HuH-7.5 (cell line): ENCODE measurements at regions not wholly inside any gene's neighbourhood (a gene's known extent, or its start where the extent isn't known, plus 50 kb on each side); places are given as distances from the start of the nearest gene placed in this dataset.

Experiments used
- DNase-seq: peaks from one replicate; pipeline ENCODE4 v3.0.0; 2011; ENCODE audit warnings: low spot score

GRCh38 chr16:64035337-64035736 lies 1086.5 kb downstream of the CDH11 start:
- no peak for DNase-seq

- DNase-seq = no peak
These were observed 1102.5 kb downstream of the CDH11 start for GRCh38 chr16:64019339-64019738.

DNA sequence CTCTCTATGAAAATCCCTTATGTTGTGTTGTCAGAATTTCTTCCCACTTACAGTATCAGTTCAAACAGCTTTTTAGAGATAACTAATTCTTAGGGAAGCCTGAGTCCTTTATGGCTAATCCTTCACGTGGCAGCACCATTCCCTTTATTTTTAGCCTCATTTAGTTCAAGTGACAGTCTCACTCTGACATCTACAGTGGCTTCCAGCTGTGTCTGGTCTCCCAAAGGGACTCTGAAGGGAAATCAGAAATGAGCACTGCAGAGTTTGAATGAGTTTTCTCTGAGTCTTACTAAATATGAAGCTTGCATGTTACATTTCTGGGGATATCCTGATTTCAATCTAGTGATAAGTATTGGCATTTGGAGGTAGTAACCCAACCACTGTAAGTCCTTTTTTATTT lies 1104.1 kb downstream of the CDH11 start:
- DNase-seq = no peak

GRCh38 chr16:64013856-64014255 lies 1108.0 kb downstream of the CDH11 start:
- no peak for DNase-seq

GRCh38 chr16:64012166-64012565 lies 1109.7 kb downstream of the CDH11 start:
- DNase-seq = no peak

DNA sequence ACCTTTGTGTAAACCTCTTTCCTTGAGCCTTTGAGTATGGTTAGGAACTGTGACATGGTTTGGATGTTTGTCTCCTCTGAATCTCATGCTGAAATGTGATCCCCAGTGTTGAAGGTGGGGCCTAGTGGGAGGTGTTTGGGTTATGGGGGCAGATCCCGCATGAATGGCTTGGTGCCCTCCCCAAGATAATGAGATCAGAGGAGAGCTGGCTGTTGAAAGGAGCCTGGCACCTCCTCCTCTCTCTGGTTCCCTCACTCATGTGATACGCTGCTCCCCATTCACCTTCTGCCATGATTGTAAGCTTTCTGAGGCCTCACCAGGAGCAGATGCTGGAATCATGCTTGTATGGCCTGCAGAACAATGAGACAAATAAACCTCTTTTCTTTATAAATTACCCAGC lies 1110.2 kb downstream of the CDH11 start:
- DNase-seq = no peak

- DNase-seq = no peak
These were observed 1113.7 kb downstream of the CDH11 start for GRCh38 chr16:64008131-64008530.

DNA sequence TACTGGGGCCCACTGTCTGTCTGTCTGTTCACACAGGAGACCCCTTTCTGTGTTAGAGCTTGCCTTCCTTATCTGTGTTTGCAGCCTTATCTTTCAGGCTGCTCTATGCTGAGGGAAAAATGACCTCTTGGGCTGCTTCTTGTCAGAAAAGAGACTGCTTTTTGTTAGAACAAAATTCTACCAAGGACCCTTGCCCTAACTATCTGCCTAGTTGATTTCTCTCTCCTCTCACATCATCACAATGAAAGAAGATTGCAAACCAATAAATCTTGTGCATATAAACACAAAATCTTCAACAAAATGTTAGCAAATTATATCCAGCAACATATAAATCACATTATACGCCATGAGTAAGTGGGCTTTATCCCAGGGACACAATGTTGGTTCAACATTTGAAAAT lies 1117.7 kb downstream of the CDH11 start:
- DNase-seq = no peak

- no peak for DNase-seq
These were observed 1126.8 kb downstream of the CDH11 start for GRCh38 chr16:63995025-63995424.

GRCh38 chr16:63983401-63983800 lies 1138.5 kb downstream of the CDH11 start:
- DNase-seq = no peak

GRCh38 chr16:63982741-63983140 lies 1139.1 kb downstream of the CDH11 start:
- DNase-seq = no peak

GRCh38 chr16:63982110-63982509 lies 1139.8 kb downstream of the CDH11 start:
- DNase-seq = no peak

- no peak for DNase-seq
These were observed 1140.2 kb downstream of the CDH11 start for GRCh38 chr16:63981639-63982038.

- no peak for DNase-seq
These were observed 1141.1 kb downstream of the CDH11 start for GRCh38 chr16:63980763-63981162.

- no peak for DNase-seq
These were observed 1143.6 kb downstream of the CDH11 start for GRCh38 chr16:63978240-63978639.

- DNase-seq = no peak
These were observed 1145.5 kb downstream of the CDH11 start for GRCh38 chr16:63976345-63976744.

DNA sequence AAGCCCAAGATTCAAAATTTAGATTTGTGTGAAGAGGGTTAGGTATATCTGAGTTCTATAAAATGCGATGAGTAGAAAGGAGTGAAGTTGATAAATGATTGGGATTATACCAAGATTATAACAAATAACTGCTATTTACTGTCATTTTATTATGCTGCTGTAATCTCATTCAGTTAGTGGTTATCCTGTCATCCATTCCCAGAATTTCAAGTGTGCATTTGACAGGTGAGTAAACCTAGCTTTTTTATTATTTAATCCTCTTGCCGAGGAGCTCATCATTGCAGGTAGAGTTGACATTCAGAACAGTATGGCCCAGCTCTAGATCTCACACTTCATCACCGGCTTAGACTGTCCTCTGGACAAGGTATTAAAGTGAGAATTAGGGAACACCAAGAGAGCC lies 1146.2 kb downstream of the CDH11 start:
- DNase-seq = no peak

DNA sequence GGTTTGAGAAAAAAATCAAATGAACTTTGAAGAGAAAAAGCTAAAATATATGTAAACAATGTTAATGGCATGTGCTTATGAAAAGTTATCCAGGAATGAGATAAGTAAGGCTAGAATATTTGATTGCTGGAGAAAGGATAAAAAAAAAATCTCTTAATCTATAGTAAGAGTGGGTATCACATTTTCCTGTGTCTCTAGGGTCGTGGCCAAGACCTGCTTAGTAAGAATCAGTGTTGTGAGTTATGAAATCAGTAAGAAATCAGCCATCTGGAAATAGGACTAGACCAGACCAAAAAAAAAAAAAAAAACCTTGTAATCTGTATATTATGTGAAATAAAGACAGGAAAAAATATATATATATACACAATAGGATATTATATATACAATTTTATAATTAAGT lies 1153.9 kb downstream of the CDH11 start:
- DNase-seq = no peak

DNA sequence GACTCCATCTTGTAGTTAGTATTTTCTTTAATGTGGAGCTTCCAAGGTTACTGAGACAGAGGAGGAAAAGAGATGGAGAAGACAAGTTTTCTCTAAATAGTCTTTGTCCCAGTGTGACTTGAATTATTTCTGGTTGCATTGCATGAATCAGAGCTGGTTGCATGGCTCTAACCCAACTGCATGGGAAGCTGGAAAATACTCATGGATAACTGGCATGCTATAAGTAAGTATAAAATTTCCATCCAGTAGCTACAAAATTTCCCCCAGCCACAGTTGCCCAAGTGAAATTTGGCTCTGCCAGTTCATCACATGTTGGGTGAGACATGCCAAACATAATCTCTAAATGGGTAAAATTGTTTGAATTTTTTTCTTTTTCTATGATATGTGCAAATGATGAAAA lies 1161.5 kb downstream of the CDH11 start:
- DNase-seq = no peak

GRCh38 chr16:63947022-63947421 lies 1174.8 kb downstream of the CDH11 start:
- no peak for DNase-seq

DNA sequence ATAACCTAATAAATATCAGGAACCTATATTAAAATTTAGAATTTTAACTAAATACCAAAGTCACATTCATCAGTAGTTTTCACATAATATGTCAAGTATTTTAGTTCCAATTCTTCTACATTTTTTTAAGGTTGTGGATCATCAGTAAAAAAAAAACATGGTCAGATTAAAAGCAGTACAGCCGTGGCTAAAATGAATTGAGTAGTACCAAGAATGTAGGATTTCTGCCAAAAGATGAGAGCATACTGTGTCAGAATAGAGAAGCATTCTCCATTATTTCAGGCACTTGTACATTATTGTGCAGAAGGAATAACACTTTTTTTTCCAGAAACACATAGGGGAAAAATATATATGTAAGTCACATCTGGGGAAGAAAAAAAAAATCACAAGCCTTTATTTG lies 1176.1 kb downstream of the CDH11 start:
- no peak for DNase-seq

GRCh38 chr16:63943566-63943965 lies 1178.3 kb downstream of the CDH11 start:
- no peak for DNase-seq

- DNase-seq = no peak
These were observed 1183.2 kb downstream of the CDH11 start for GRCh38 chr16:63938661-63939060.

GRCh38 chr16:63933841-63934240 lies 1188.0 kb downstream of the CDH11 start:
- DNase-seq = no peak

DNA sequence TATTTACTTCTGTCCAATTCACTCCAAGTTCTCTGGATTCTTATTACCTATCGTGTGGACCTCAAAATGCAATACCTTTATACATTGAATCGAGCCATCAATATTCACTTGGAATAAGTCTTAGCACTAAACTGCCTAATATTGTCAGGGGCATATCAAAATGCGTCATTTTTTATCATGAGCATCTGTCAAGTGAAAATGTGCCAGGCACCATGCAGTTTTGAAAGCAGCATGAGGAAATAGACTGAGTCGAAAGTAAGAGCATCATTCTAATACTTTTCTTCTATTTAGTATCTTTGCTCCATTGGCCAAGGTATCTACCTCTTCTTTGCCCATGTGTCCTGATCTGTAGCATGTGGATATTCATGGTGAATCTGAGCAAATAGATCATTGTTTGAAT lies 1193.4 kb downstream of the CDH11 start:
- no peak for DNase-seq
